Stimulated activated CD4-positive, alpha-beta T cell treated with anti-CD3 and anti-CD28 coated beads, Interleukin-1b, Interleukin-23, amount 100 ng/mL, for 4 hours (primary cell): ENCODE measurements at regions not wholly inside any gene's neighbourhood (a gene's known extent, or its start where the extent isn't known, plus 50 kb on each side); places are given as distances from the start of the nearest gene placed in this dataset.
"Not testable (repeated sequence)": the region's sequence is repeated elsewhere in the genome, so short reads cannot be mapped to it uniquely, and the experiment has no call there.

Experiments used
- DNase-seq, 2 donors: peaks; one replicate each; pipeline ENCODE4 v3.0.0-alpha.2; 2020; ENCODE audit warnings: low read depth in 2 of 2

- no peak for DNase-seq
Observed at GRCh38 chr15:66963710-66964109, 101.7 kb upstream of the SMAD3 start.

GRCh38 chr15:66964111-66964738, 101.2 kb upstream of the SMAD3 start:
- no peak for DNase-seq

GRCh38 chr15:66964791-66965190, 100.6 kb upstream of the SMAD3 start:
- no peak for DNase-seq

GRCh38 chr15:66965201-66965900, 100.1 kb upstream of the SMAD3 start:
- no peak for DNase-seq

GRCh38 chr15:66966256-66966655, 99.1 kb upstream of the SMAD3 start:
- no peak for DNase-seq

GRCh38 chr15:66968806-66969596, 96.4 kb upstream of the SMAD3 start:
- DNase-seq = no peak

- DNase-seq = not testable (repeated sequence)
Observed at GRCh38 chr15:66974131-66974530, 91.3 kb upstream of the SMAD3 start.

- not testable (repeated sequence) for DNase-seq
Observed at GRCh38 chr15:66976106-66976640, 89.2 kb upstream of the SMAD3 start.

- not testable (repeated sequence) for DNase-seq
Observed at GRCh38 chr15:66980326-66980725, 85.1 kb upstream of the SMAD3 start.

- no peak for DNase-seq
Observed at GRCh38 chr15:66981771-66982170, 83.6 kb upstream of the SMAD3 start.

- DNase-seq = no peak
Observed at GRCh38 chr15:66982250-66982649, 83.2 kb upstream of the SMAD3 start.

- DNase-seq = no peak
Observed at GRCh38 chr15:66982816-66983215, 82.6 kb upstream of the SMAD3 start.

GRCh38 chr15:66985653-66986052, 79.7 kb upstream of the SMAD3 start:
- DNase-seq = no peak

GRCh38 chr15:66986951-66987350, 78.5 kb upstream of the SMAD3 start:
- no peak for DNase-seq

- DNase-seq = no peak
Observed at GRCh38 chr15:66993090-66993489, 72.3 kb upstream of the SMAD3 start.

GRCh38 chr15:66993874-66994696, 71.3 kb upstream of the SMAD3 start:
- no peak for DNase-seq

GRCh38 chr15:66994927-66995656, 70.3 kb upstream of the SMAD3 start:
- no peak for DNase-seq

- no peak for DNase-seq
Observed at GRCh38 chr15:66996094-66996493, 69.3 kb upstream of the SMAD3 start.

GRCh38 chr15:66997212-66997611, 68.2 kb upstream of the SMAD3 start:
- no peak for DNase-seq

GRCh38 chr15:66998234-66998633, 67.2 kb upstream of the SMAD3 start:
- DNase-seq = not testable (repeated sequence)
